WTC11 (cell line): ENCODE measurements at regions not wholly inside any gene's neighbourhood (a gene's known extent, or its start where the extent isn't known, plus 50 kb on each side); places are given as distances from the start of the nearest gene placed in this dataset.

Experiments used
- ATAC-seq: fragments of 200-7000 bp; cut with Tn5 transposase; 2 replicates; pipeline ENCODE4 v1.10.0; 2021; ENCODE audit warnings: mild to moderate bottlenecking, moderate library complexity
- CTCF ChIA-PET: fragments of 300-600 bp; sonication (Branson Sonifier 250); formaldehyde crosslinking; loops from one replicate; lab custom pipeline; 2021; ENCODE audit warnings: antibody characterized with exemption; lab: Charles Lee
- POLR2A ChIA-PET: fragments of 350-600 bp; sonication (Branson Sonifier 250); formaldehyde crosslinking; loops from one replicate; lab custom pipeline; 2021; ENCODE audit warnings: antibody characterized with exemption; lab: Charles Lee
- DNase-seq: peaks from one replicate; pipeline ENCODE4 v3.0.0; 2021; ENCODE audit warnings: low spot score
- H3K27ac Mint-ChIP-seq: 2 replicates; pipeline ENCODE4 v1.8.0; 2021; ENCODE audit warnings: mixed read lengths
- H3K27me3 Mint-ChIP-seq: 2 replicates; pipeline ENCODE4 v1.8.0; 2021; ENCODE audit warnings: low read depth, mild to moderate bottlenecking, moderate library complexity, mixed read lengths
- H3K36me3 Mint-ChIP-seq: 2 replicates; pipeline ENCODE4 v1.8.0; 2021; ENCODE audit warnings: mixed read lengths
- H3K4me1 Mint-ChIP-seq: 2 replicates; pipeline ENCODE4 v1.8.0; 2022; ENCODE audit warnings: mixed read lengths
- H3K4me3 Mint-ChIP-seq: 2 replicates; pipeline ENCODE4 v1.8.0; 2021; ENCODE audit warnings: mild to moderate bottlenecking, moderate library complexity, mixed read lengths
- H3K9me3 Mint-ChIP-seq: 2 replicates; pipeline ENCODE4 v1.8.0; 2021; ENCODE audit warnings: mixed read lengths
- ATF2 ChIP-seq: sonication (generic); formaldehyde crosslinking; IDR thresholded peaks from 2 replicates; pipeline ENCODE4 v1.8.1; 2022; ENCODE audit warnings: low read depth, missing genetic modification reagents, borderline replicate concordance
- ATF6 ChIP-seq: sonication (generic); formaldehyde crosslinking; IDR thresholded peaks from 2 replicates; pipeline ENCODE4 v1.8.1; 2023; ENCODE audit warnings: mild to moderate bottlenecking, missing genetic modification reagents
- CBFB ChIP-seq: sonication (generic); formaldehyde crosslinking; IDR thresholded peaks from 2 replicates; pipeline ENCODE4 v1.8.1; 2022; ENCODE audit warnings: mild to moderate bottlenecking, low read depth, missing genetic modification reagents
- CREB1 ChIP-seq: sonication (generic); formaldehyde crosslinking; IDR thresholded peaks from 2 replicates; pipeline ENCODE4 v1.8.0; 2023; ENCODE audit warnings: mild to moderate bottlenecking, missing genetic modification reagents
- ELF4 ChIP-seq: sonication (generic); formaldehyde crosslinking; IDR thresholded peaks from 2 replicates; pipeline ENCODE4 v1.8.1; 2022; ENCODE audit warnings: low read depth, mild to moderate bottlenecking, moderate library complexity, missing genetic modification reagents
- ERG ChIP-seq: fragments of 250-450 bp; sonication (Bioruptor Pico); IDR thresholded peaks from 2 replicates; pipeline ENCODE4 v1.8.0; 2021; ENCODE audit warnings: mild to moderate bottlenecking
- FOXK1 ChIP-seq: sonication (generic); formaldehyde crosslinking; IDR thresholded peaks from 2 replicates; pipeline ENCODE4 v1.8.0; 2022; ENCODE audit warnings: mild to moderate bottlenecking, moderate library complexity, missing genetic modification reagents
- FOXP1 ChIP-seq: sonication (generic); formaldehyde crosslinking; IDR thresholded peaks from 2 replicates; pipeline ENCODE4 v1.8.0; 2022; ENCODE audit warnings: missing genetic modification reagents, mild to moderate bottlenecking, moderate library complexity, borderline replicate concordance
- GRHL2 ChIP-seq: fragments of 250-450 bp; sonication (Bioruptor Pico); IDR thresholded peaks from 2 replicates; pipeline ENCODE4 v1.8.0; 2022; ENCODE audit warnings: mild to moderate bottlenecking, moderate library complexity; ENCODE audit not compliant: insufficient replicate concordance, severe bottlenecking
- IRF2 ChIP-seq: sonication (generic); formaldehyde crosslinking; IDR thresholded peaks from 2 replicates; pipeline ENCODE4 v1.8.0; 2022; ENCODE audit warnings: low read depth, missing genetic modification reagents, borderline replicate concordance
- JAZF1 ChIP-seq: fragments of 250-450 bp; sonication (Bioruptor Pico); IDR thresholded peaks from 2 replicates; pipeline ENCODE4 v1.9.0; 2021; ENCODE audit warnings: moderate library complexity, mild to moderate bottlenecking, inconsistent platforms
- JUN ChIP-seq: sonication (generic); formaldehyde crosslinking; IDR thresholded peaks from 2 replicates; pipeline ENCODE4 v1.8.0; 2023; ENCODE audit warnings: mild to moderate bottlenecking, missing genetic modification reagents
- KAT7 ChIP-seq: sonication (generic); formaldehyde crosslinking; IDR thresholded peaks from 2 replicates; pipeline ENCODE4 v1.8.1; 2023; ENCODE audit warnings: missing genetic modification reagents, mild to moderate bottlenecking, borderline replicate concordance
- MAX ChIP-seq: sonication (generic); formaldehyde crosslinking; IDR thresholded peaks from 2 replicates; pipeline ENCODE4 v1.8.0; 2022; ENCODE audit warnings: mild to moderate bottlenecking, missing genetic modification reagents
- MLX ChIP-seq: sonication (generic); formaldehyde crosslinking; IDR thresholded peaks from 2 replicates; pipeline ENCODE4 v1.8.1; 2023; ENCODE audit warnings: mild to moderate bottlenecking, missing genetic modification reagents, moderate library complexity
- MYBL2 ChIP-seq: sonication (generic); formaldehyde crosslinking; IDR thresholded peaks from 2 replicates; pipeline ENCODE4 v1.8.1; 2023; ENCODE audit warnings: mild to moderate bottlenecking, moderate library complexity, missing genetic modification reagents
- NFE2L1 ChIP-seq: sonication (generic); formaldehyde crosslinking; IDR thresholded peaks from 2 replicates; pipeline ENCODE4 v1.8.1; 2023; ENCODE audit warnings: missing genetic modification reagents
- NR1H2 ChIP-seq: sonication (generic); formaldehyde crosslinking; IDR thresholded peaks from 2 replicates; pipeline ENCODE4 v1.9.0; 2021; ENCODE audit warnings: mild to moderate bottlenecking, moderate library complexity, missing genetic modification reagents
- PREB ChIP-seq: sonication (generic); formaldehyde crosslinking; IDR thresholded peaks from 2 replicates; pipeline ENCODE4 v1.8.1; 2022; ENCODE audit warnings: mild to moderate bottlenecking, missing genetic modification reagents, moderate library complexity, borderline replicate concordance
- RORB ChIP-seq: fragments of 250-450 bp; sonication (Bioruptor Pico); IDR thresholded peaks from 2 replicates; pipeline ENCODE4 v1.9.0; 2021; ENCODE audit warnings: mild to moderate bottlenecking
- SMAD4 ChIP-seq: sonication (generic); formaldehyde crosslinking; IDR thresholded peaks from 2 replicates; pipeline ENCODE4 v1.8.0; 2022; ENCODE audit warnings: mild to moderate bottlenecking, missing genetic modification reagents
- SP1 ChIP-seq: sonication (generic); formaldehyde crosslinking; conservative IDR thresholded peaks from 2 replicates; pipeline ENCODE4 v1.8.1; 2022; ENCODE audit warnings: missing genetic modification reagents
- TEAD1 ChIP-seq: sonication (generic); formaldehyde crosslinking; IDR thresholded peaks from 2 replicates; pipeline ENCODE4 v1.8.0; 2022; ENCODE audit warnings: mild to moderate bottlenecking, missing genetic modification reagents
- ZBTB21 ChIP-seq: sonication (generic); formaldehyde crosslinking; IDR thresholded peaks from 2 replicates; pipeline ENCODE4 v1.8.1; 2023; ENCODE audit warnings: mild to moderate bottlenecking, missing genetic modification reagents, borderline replicate concordance
- ZNF138 ChIP-seq: sonication (generic); formaldehyde crosslinking; conservative IDR thresholded peaks from 2 replicates; pipeline ENCODE4 v1.8.1; 2022; ENCODE audit warnings: mild to moderate bottlenecking, moderate library complexity, missing genetic modification reagents
- ZNF317 ChIP-seq: sonication (generic); formaldehyde crosslinking; IDR thresholded peaks from 2 replicates; pipeline ENCODE4 v1.8.1; 2023; ENCODE audit warnings: low read depth, mild to moderate bottlenecking, moderate library complexity, missing genetic modification reagents, borderline replicate concordance
- ZNF396 ChIP-seq: fragments of 250-450 bp; sonication (Bioruptor Pico); IDR thresholded peaks from 2 replicates; pipeline ENCODE4 v1.8.0; 2021; ENCODE audit warnings: mild to moderate bottlenecking, moderate library complexity, borderline replicate concordance
- ZNF671 ChIP-seq: fragments of 250-450 bp; sonication (Bioruptor Pico); IDR thresholded peaks from 2 replicates; pipeline ENCODE4 v1.8.0; 2021; ENCODE audit warnings: mild to moderate bottlenecking

GRCh38 chr3:64456674-64457073, 231.1 kb downstream of the ADAMTS9 start:
- Mint-ChIP-seq H3K4me1 (peaks cover 24% of the 10 kb centered on the region), H3K27me3 (no peaks in the 10 kb centered on the region; the same call in 1 of the 2 replicates), H3K27ac (no peak overlapping the region), H3K36me3 (no peaks in the 10 kb centered on the region), H3K9me3 (no peaks in the 10 kb centered on the region), H3K4me3 (no peak overlapping the region)
- ATAC-seq (peak; percentile 34), DNase-seq (no peak)
- ChIA-PET POLR2A (interaction anchor here (1.0 kb wide), 1 partner anchor 17 kb away, joined by 3 read pairs; no protein-coding TSS in a partner anchor), CTCF (interaction anchor here (0.7 to 1.1 kb wide), 3 partner anchors 19 to 426 kb away, joined by 3 to 4 read pairs (median 3); no protein-coding TSS in a partner anchor)
- TF ChIP-seq CBFB (no peak), ERG (no peak), RORB (CRISPR knock-in tag) (no peak), KAT7 (no peak), ATF2 (no peak), JAZF1 (CRISPR knock-in tag) (no peak), PREB (CRISPR knock-in tag) (no peak), ZNF317 (CRISPR knock-in tag) (no peak), ZNF396 (CRISPR knock-in tag) (no peak), FOXK1 (CRISPR knock-in tag) (no peak), JUN (no peak), NR1H2 (CRISPR knock-in tag) (no peak), ZNF138 (no peak), CREB1 (CRISPR knock-in tag) (no peak)

- H3K36me3 Mint-ChIP-seq = no peaks in the 10 kb centered on the region
- no peaks in the 10 kb centered on the region; the same call in 1 of the 2 replicates for H3K27me3 Mint-ChIP-seq
- no peaks in the 10 kb centered on the region for H3K9me3 Mint-ChIP-seq
- ATAC-seq (no peak), DNase-seq (no peak)
- ChIA-PET CTCF (interaction anchor here (6.6 kb wide), 1 partner anchor 8 kb away, joined by 33 read pairs; no protein-coding TSS in a partner anchor), POLR2A (no interaction called here)
- no peak overlapping the region for H3K4me3 Mint-ChIP-seq
- H3K4me1 Mint-ChIP-seq = peaks cover 21% of the 10 kb centered on the region
- H3K27ac Mint-ChIP-seq = no peak overlapping the region
- TF ChIP-seq MLX (CRISPR knock-in tag) (no peak), ATF6 (CRISPR knock-in tag) (no peak), MYBL2 (CRISPR knock-in tag) (no peak), FOXK1 (CRISPR knock-in tag) (no peak), ZNF138 (no peak)
These were observed 230.1 kb upstream of the PRICKLE2 start for GRCh38 chr3:64455351-64455750.

GRCh38 chr3:64454768-64455167, 229.5 kb upstream of the PRICKLE2 start:
- ChIA-PET CTCF (interaction anchor here (6.6 kb wide), 1 partner anchor 9 kb away, joined by 33 read pairs; no protein-coding TSS in a partner anchor), POLR2A (no interaction called here)
- Mint-ChIP-seq H3K36me3 (no peaks in the 10 kb centered on the region), H3K27ac (no peak overlapping the region), H3K4me3 (no peak overlapping the region), H3K4me1 (peaks cover 17% of the 10 kb centered on the region), H3K27me3 (no peaks in the 10 kb centered on the region; the same call in 1 of the 2 replicates), H3K9me3 (no peaks in the 10 kb centered on the region)
- DNase-seq (no peak), ATAC-seq (no peak)
- no peak for TF ChIP-seq SMAD4
- no peak for TF ChIP-seq IRF2 (CRISPR knock-in tag)
- no peak for TF ChIP-seq TEAD1 (CRISPR knock-in tag)
- no peak for TF ChIP-seq FOXP1 (CRISPR knock-in tag)
- no peak for TF ChIP-seq NFE2L1
- TF ChIP-seq FOXK1 (CRISPR knock-in tag) = no peak
- TF ChIP-seq GRHL2 (CRISPR knock-in tag) = no peak
- no peak for TF ChIP-seq CBFB
- TF ChIP-seq ZNF671 (CRISPR knock-in tag) = no peak
- no peak for TF ChIP-seq MAX
- no peak for TF ChIP-seq ZBTB21 (CRISPR knock-in tag)
- no peak for TF ChIP-seq ELF4 (CRISPR knock-in tag)
- TF ChIP-seq SP1 (CRISPR knock-in tag) = no peak
